ENCODE measurements at regions not wholly inside any gene's neighbourhood (a gene's known extent, or its start where the extent isn't known, plus 50 kb on each side); places are given as distances from the start of the nearest gene placed in this dataset.

- TF ChIP-seq POLR2A (IDR thresholded peaks at IDR 0.05) (no peak), CTCF (IDR thresholded peaks at IDR 0.05) (no peak)
Observed at GRCh38 chr2:153808679-153809078, 63.0 kb upstream of the GALNT13 start.

Data from body of pancreas (tissue), 4 donors.